ENCODE measurements at regions not wholly inside any gene's neighbourhood (a gene's known extent, or its start where the extent isn't known, plus 50 kb on each side); places are given as distances from the start of the nearest gene placed in this dataset.
"Not testable (repeated sequence)": the region's sequence is repeated elsewhere in the genome, so short reads cannot be mapped to it uniquely, and the experiment has no call there.

DNA sequence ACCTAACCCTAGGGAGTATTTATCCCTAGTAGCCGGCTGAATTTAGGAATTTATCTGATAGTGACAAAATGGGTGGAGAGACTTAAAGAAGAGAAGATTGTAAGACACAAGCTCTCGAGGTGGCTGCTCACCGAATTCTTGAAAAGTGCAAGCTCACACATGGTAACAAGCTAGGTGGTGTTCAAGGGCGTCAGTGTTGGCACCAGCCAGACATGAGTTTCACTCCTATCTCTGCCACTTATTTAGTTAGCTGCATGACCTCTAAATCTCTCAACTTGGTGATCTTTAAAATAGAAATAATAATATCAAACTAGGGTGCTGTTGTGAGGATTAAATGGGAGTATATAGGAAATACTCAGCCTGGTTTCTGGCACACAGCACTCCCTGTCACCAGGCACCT, 102.6 kb upstream of the APCDD1 start:
- ChIA-PET POLR2A (no interaction called here), CTCF (no interaction called here)
- H3K27me3 Mint-ChIP-seq, result no peaks in the 10 kb centered on the region
- DNase-seq (no peak), ATAC-seq (no peak)
- H3K9me3 Mint-ChIP-seq (ENCODE audit: low read depth), result peaks cover 17% of the 10 kb centered on the region
- intact Hi-C loops (cut with DNase I, micrococcal nuclease), result no loop called here
- no peak overlapping the region for H3K4me3 Mint-ChIP-seq
- no peak overlapping the region for H3K27ac Mint-ChIP-seq
- H3K4me1 Mint-ChIP-seq, result no peaks in the 10 kb centered on the region
- H3K36me3 Mint-ChIP-seq (ENCODE audit: low read depth), result no peaks in the 10 kb centered on the region

DNA sequence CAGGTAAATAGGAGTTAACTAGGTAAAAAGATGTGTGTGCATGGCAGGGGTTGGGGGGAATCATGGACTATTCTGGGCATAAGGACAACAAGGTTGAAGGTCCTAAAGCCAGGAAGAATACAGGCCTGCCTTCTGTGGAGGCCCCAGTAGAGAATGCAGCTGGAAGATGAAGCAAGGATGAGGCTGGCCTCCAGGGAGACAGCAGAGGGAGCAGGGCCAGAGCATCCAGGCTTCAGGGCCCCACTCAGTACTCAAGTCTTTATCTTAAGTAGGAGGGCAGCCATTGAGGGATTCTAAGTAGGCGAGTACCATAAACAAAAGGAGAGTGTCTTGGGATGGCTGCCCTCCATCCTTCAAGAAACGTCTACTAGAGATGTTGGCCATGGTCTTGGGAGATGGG, 101.8 kb upstream of the APCDD1 start:
- ChIA-PET POLR2A (no interaction called here), CTCF (no interaction called here)
- DNase-seq (no peak), ATAC-seq (no peak)
- no peaks in the 10 kb centered on the region for H3K4me1 Mint-ChIP-seq
- no peaks in the 10 kb centered on the region for H3K36me3 Mint-ChIP-seq (ENCODE audit: low read depth)
- intact Hi-C loops (cut with DNase I, micrococcal nuclease), result no loop called here
- H3K27ac Mint-ChIP-seq, result no peak overlapping the region
- H3K4me3 Mint-ChIP-seq, result no peak overlapping the region
- H3K27me3 Mint-ChIP-seq, result no peaks in the 10 kb centered on the region
- peaks cover 22% of the 10 kb centered on the region for H3K9me3 Mint-ChIP-seq (ENCODE audit: low read depth)

DNA sequence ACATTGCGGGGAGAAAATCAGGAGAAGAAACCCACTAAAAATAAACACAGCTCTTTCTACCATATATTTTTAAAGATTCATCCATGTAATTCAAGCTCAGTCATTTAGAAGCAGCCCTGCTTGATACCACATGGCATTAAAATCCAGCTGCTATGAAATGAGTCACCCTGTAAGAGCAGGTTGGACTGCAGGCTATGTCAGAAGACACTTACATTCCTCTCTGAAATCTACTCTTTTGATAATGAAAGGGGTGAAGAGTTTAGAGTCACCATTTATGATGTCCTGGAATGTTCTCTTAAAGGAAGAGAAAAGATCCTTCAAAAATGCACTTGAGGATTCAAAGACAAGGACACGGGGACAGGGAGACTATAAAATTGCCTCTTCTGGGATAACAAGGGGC, 100.6 kb upstream of the APCDD1 start:
- Mint-ChIP-seq H3K36me3 (ENCODE audit: low read depth) (no peaks in the 10 kb centered on the region), H3K27ac (no peak overlapping the region), H3K4me3 (no peak overlapping the region), H3K4me1 (no peaks in the 10 kb centered on the region), H3K27me3 (no peaks in the 10 kb centered on the region), H3K9me3 (ENCODE audit: low read depth) (peaks cover 24% of the 10 kb centered on the region)
- intact Hi-C loops (cut with DNase I, micrococcal nuclease), result no loop called here
- ChIA-PET CTCF (no interaction called here), POLR2A (no interaction called here)
- no peak for DNase-seq
- ATAC-seq, result no peak

- Mint-ChIP-seq H3K27me3 (no peaks in the 10 kb centered on the region), H3K9me3 (ENCODE audit: low read depth) (peaks cover 24% of the 10 kb centered on the region), H3K27ac (no peak overlapping the region), H3K4me1 (no peaks in the 10 kb centered on the region), H3K36me3 (ENCODE audit: low read depth) (no peaks in the 10 kb centered on the region), H3K4me3 (no peak overlapping the region)
- ATAC-seq, result no peak
- intact Hi-C loops (cut with DNase I, micrococcal nuclease), result no loop called here
- no peak for DNase-seq
- ChIA-PET CTCF (no interaction called here), POLR2A (no interaction called here)
These were observed 100.1 kb upstream of the APCDD1 start for GRCh38 chr18:10354241-10354811.

DNA sequence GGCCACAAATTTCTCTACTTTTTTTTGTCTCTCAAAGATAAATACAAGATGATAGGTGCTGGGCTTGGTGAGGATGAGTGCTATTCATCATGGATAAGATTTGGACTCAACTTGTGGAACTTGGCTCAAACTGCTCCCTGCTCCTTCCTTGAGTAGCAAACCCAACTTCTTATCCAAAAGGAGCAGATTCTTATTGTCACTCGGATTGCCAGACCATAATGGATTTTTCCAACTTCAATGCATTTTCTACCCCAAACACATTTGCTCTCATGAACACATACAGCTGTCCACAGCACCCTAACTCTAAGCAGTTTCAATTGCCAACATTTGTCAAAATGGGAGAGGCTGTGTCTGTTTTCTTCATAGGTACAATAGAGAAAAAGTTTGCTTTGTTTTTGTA, 99.5 kb upstream of the APCDD1 start:
- Mint-ChIP-seq H3K27me3 (no peaks in the 10 kb centered on the region), H3K4me3 (no peak overlapping the region), H3K4me1 (no peaks in the 10 kb centered on the region), H3K9me3 (ENCODE audit: low read depth) (peaks cover 24% of the 10 kb centered on the region), H3K36me3 (ENCODE audit: low read depth) (no peaks in the 10 kb centered on the region), H3K27ac (no peak overlapping the region)
- no peak for ATAC-seq
- ChIA-PET CTCF (no interaction called here), POLR2A (no interaction called here)
- no peak for DNase-seq
- intact Hi-C loops (cut with DNase I, micrococcal nuclease), result no loop called here

GRCh38 chr18:10356999-10357398, 97.4 kb upstream of the APCDD1 start:
- H3K4me1 Mint-ChIP-seq; DNase-seq; POLR2A ChIA-PET; ATAC-seq; H3K27me3 Mint-ChIP-seq; H3K36me3 Mint-ChIP-seq (ENCODE audit: low read depth); H3K4me3 Mint-ChIP-seq; H3K27ac Mint-ChIP-seq; intact Hi-C loops (cut with DNase I, micrococcal nuclease); CTCF ChIA-PET: not testable (repeated sequence)
- H3K9me3 Mint-ChIP-seq (ENCODE audit: low read depth), result peaks cover 24% of the 10 kb centered on the region

- peaks cover 8% of the 10 kb centered on the region for H3K9me3 Mint-ChIP-seq (ENCODE audit: low read depth)
- no peak for DNase-seq
- intact Hi-C loops (cut with DNase I, micrococcal nuclease), result no loop called here
- no peak overlapping the region for H3K27ac Mint-ChIP-seq
- no peaks in the 10 kb centered on the region for H3K27me3 Mint-ChIP-seq
- CTCF ChIA-PET, result no interaction called here
- no peak overlapping the region for H3K4me3 Mint-ChIP-seq
- H3K4me1 Mint-ChIP-seq, result no peaks in the 10 kb centered on the region
- POLR2A ChIA-PET, result no interaction called here
- H3K36me3 Mint-ChIP-seq (ENCODE audit: low read depth), result no peaks in the 10 kb centered on the region
- ATAC-seq, result no peak
These were observed 92.8 kb upstream of the APCDD1 start for GRCh38 chr18:10361660-10362059.

DNA sequence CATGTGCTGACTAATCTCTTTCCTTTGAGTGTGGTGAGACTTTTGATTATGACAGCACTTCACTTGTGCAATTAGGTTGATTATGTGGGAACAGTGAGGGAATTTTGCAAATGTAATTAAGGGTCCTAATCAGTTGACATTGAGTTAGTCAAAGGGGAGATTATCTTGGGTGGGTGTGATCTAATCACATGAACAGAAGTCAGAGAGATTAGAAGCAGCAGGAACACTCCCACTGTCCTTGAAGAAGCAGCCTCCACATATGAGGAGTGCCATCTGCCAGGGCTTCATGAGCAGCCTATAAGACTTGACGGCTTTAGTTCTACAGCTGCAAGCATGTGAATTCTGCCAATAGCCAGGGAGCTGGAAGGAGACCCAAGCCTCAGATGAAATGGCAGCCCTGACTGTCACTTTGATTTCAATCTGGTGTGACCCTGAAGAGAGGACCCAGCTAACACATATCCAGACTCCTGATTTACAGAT, 89.4 kb upstream of the APCDD1 start:
- DNase-seq (no peak), ATAC-seq (no peak)
- Mint-ChIP-seq H3K36me3 (ENCODE audit: low read depth) (no peaks in the 10 kb centered on the region), H3K27me3 (no peaks in the 10 kb centered on the region), H3K4me1 (no peaks in the 10 kb centered on the region), H3K4me3 (no peak overlapping the region), H3K9me3 (ENCODE audit: low read depth) (no peaks in the 10 kb centered on the region), H3K27ac (no peak overlapping the region)
- ChIA-PET POLR2A (no interaction called here), CTCF (no interaction called here)
- intact Hi-C loops (cut with DNase I, micrococcal nuclease), result no loop called here

GRCh38 chr18:10365901-10366300, 88.5 kb upstream of the APCDD1 start:
- intact Hi-C loops (cut with DNase I, micrococcal nuclease), result no loop called here

GRCh38 chr18:10367836-10368235, 86.6 kb upstream of the APCDD1 start:
- Mint-ChIP-seq H3K4me3 (no peak overlapping the region), H3K36me3 (ENCODE audit: low read depth) (no peaks in the 10 kb centered on the region), H3K27me3 (no peaks in the 10 kb centered on the region), H3K9me3 (ENCODE audit: low read depth) (no peaks in the 10 kb centered on the region), H3K27ac (no peak overlapping the region), H3K4me1 (no peaks in the 10 kb centered on the region)
- ATAC-seq (no peak), DNase-seq (no peak)
- POLR2A ChIA-PET, result no interaction called here
- CTCF ChIA-PET, result interaction anchor here (0.8 kb wide), 1 partner anchor 508 kb away, joined by 3 read pairs; no protein-coding TSS in a partner anchor
- intact Hi-C loops (cut with DNase I, micrococcal nuclease), result no loop called here

More at GRCh38 chr18:10365901-10366300, 88.5 kb upstream of the APCDD1 start:
- ATAC-seq (no peak), DNase-seq (no peak)
- ChIA-PET POLR2A (no interaction called here), CTCF (no interaction called here)
- Mint-ChIP-seq H3K27ac (no peak overlapping the region), H3K4me3 (no peak overlapping the region), H3K4me1 (no peaks in the 10 kb centered on the region), H3K36me3 (ENCODE audit: low read depth) (no peaks in the 10 kb centered on the region), H3K27me3 (no peaks in the 10 kb centered on the region), H3K9me3 (ENCODE audit: low read depth) (no peaks in the 10 kb centered on the region)

- ATAC-seq (no peak), DNase-seq (no peak)
- Mint-ChIP-seq H3K27ac (no peak overlapping the region), H3K36me3 (ENCODE audit: low read depth) (no peaks in the 10 kb centered on the region), H3K4me3 (no peak overlapping the region), H3K4me1 (no peaks in the 10 kb centered on the region), H3K27me3 (no peaks in the 10 kb centered on the region), H3K9me3 (ENCODE audit: low read depth) (no peaks in the 10 kb centered on the region)
- CTCF ChIA-PET, result interaction anchor here (1.2 kb wide), 1 partner anchor 28 kb away, joined by 3 read pairs; no protein-coding TSS in a partner anchor
- POLR2A ChIA-PET, result no interaction called here
- intact Hi-C loops (cut with DNase I, micrococcal nuclease), result no loop called here
These were observed 85.7 kb upstream of the APCDD1 start for GRCh38 chr18:10368456-10369453.

- POLR2A ChIA-PET, result no interaction called here
- ATAC-seq, result no peak
- intact Hi-C loops (cut with DNase I, micrococcal nuclease), result no loop called here
- DNase-seq, result no peak
- Mint-ChIP-seq H3K27ac (no peak overlapping the region), H3K9me3 (ENCODE audit: low read depth) (no peaks in the 10 kb centered on the region), H3K4me1 (no peaks in the 10 kb centered on the region), H3K36me3 (ENCODE audit: low read depth) (no peaks in the 10 kb centered on the region), H3K27me3 (no peaks in the 10 kb centered on the region), H3K4me3 (no peak overlapping the region)
- CTCF ChIA-PET, result no interaction called here
These were observed 83.7 kb upstream of the APCDD1 start for GRCh38 chr18:10370716-10371115.

Measured in activated CD4-positive, alpha-beta T cell treated with anti-CD3 and anti-CD28 coated beads for 36 hours (primary cell).